SH-SY5Y (cell line): ENCODE measurements at regions not wholly inside any gene's neighbourhood (a gene's known extent, or its start where the extent isn't known, plus 50 kb on each side); places are given as distances from the start of the nearest gene placed in this dataset.

Experiments
- GATA2 ChIP-seq: IDR thresholded peaks from 2 replicates; pipeline ENCODE4 v1.6.1; 2011; ENCODE audit warnings: mild to moderate bottlenecking, low read depth, low read length
- GATA3 ChIP-seq: IDR thresholded peaks from 2 replicates; pipeline ENCODE4 v1.6.1; 2011; ENCODE audit warnings: low read depth, mild to moderate bottlenecking, low read length, moderate library complexity

- TF ChIP-seq GATA3 = no peak
- TF ChIP-seq GATA2 = no peak
These were observed 80.1 kb upstream of the RTL6 start for GRCh38 chr22:44578110-44578457.
